HG03066 (cell line): ENCODE measurements at regions not wholly inside any gene's neighbourhood (a gene's known extent, or its start where the extent isn't known, plus 50 kb on each side); places are given as distances from the start of the nearest gene placed in this dataset.
"Not testable (repeated sequence)": the region's sequence is repeated elsewhere in the genome, so short reads cannot be mapped to it uniquely, and the experiment has no call there.

Source experiments
- ATAC-seq: cut with Tn5 transposase; IDR thresholded peaks from one replicate; pipeline ENCODE4 v1.9.1; 2021; ENCODE audit warnings: low read depth; ENCODE audit not compliant: unreplicated experiment

DNA sequence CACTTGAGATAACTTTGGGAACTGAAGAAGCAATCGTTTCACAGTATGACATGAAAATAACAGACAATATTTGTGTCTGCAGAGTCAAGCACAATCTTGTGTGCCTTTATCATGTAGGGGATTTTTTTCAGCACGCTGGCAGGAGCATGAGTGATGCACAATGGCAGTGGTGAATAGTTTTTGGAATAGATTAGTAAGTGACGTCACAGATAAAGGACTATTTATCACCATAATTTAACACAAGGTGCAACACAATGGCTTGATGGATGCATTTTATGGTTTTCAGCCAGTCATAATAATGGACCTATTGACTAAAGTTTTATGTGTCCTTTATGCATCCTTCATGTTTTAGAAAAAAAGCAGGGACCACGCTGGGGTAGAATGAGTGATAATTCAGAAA lies 559.8 kb upstream of the FANCL start:
- no peak for ATAC-seq

DNA sequence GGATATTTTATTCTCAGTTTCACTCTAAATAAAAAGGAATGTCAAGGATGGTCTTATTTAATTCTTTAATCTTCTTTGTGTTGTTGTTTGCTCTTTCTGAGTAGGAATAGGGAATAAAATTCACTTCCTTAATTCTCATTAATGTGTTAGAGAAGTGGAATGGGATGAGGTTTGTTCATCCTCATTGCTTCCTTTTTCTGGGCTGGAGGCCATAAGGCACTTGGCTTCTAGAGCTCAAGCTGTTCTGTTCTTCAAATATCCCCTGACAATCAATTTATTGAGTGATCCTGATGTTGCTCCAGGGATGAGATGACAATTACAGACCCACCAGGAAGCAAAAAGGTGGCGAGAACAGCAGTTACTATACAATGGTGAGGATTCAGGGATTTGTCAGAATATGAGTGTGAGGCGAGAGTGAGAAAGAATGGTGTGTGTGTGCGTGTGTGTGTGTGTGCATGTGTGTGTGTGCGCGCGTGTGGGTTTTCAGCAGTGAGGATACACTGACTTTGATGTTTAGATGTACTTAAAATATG lies 557.6 kb upstream of the FANCL start:
- no peak for ATAC-seq

DNA sequence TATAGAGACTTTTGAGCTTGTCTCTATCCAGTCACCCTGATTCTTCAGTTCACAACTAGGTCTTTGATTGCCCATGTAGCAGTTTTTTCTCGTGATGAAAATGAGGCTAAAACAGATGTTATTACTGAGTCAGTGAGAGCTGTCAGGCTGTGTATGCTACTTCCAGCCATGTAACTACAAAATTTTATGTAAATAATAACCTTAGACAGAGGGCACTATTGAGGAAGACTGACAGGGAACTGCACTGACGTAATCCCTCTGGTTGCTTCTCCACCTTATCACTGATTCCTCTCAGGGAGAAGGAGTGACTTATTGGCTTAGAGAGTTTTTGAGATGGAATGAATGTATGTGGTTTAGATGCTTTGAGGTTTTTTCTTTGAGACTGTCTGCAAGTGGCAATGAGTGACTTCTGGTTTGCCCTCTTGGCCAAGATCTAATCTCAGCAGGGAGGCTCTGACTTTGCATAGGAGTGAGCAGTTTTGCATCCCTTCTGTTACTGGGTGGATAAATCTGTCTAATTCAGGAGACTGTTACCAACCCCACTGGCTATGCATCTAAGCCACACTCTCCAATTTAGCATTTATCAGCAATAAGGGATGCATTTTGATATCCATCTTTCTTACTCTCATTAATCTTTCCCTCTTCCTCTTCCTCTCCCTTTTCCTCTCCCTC lies 555.2 kb upstream of the FANCL start:
- no peak for ATAC-seq

DNA sequence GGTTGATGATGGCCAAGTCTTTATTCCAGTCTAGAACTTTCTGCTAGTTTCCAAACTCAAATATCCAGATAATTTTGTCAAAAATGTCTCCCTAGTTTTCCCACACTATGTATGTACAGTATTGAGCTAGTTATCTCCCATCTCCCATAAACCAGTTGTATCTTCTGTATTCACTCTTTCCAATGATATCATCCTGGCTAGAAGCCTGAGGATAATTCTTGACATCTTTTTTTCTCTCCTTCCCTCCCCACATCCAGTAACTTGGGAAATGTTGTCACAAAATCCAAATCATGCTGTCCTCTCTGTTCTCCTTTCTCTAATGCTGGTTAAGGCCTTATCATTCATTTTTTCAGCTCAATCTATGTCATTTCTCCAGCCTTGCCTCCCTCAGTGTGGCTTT lies 553.8 kb upstream of the FANCL start:
- ATAC-seq = no peak

DNA sequence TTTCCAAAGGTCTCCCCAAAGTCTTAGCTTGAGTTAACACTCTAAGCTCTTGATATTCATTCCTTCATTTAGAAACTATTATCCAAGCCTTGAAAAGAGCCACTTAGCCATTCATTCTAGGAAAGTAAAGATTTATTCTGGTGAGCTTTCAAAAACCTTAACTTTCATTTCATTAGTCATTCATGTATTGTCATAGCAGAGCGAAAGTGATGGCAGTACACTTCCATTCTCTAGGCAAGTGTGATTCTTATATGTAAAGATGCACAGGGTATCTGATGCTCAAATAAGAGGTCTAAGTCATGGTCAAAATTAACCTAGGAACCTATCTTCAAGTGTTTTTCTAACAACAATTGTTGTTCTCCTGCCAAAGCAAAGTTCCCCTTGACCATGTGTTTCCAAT lies 553.0 kb upstream of the FANCL start:
- ATAC-seq = no peak

DNA sequence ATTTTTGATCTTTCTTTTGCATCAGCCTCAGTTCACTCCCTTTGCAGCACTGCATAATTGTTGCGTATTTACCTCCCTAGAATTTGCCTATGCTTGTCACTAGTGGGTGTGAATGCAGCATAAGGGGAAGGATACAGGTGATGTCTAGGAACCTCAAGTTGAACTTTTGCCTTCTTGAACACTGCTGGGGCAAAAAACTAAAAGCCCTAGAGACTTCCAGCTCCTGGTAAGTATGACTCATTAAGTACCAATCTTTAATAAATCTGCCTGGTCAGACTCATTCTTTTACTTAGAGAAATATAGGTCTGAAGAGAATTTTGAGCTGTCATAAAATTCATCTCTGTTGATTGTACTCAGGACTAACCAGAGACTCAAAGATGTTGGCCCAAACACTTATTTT lies 547.3 kb upstream of the FANCL start:
- no peak for ATAC-seq

DNA sequence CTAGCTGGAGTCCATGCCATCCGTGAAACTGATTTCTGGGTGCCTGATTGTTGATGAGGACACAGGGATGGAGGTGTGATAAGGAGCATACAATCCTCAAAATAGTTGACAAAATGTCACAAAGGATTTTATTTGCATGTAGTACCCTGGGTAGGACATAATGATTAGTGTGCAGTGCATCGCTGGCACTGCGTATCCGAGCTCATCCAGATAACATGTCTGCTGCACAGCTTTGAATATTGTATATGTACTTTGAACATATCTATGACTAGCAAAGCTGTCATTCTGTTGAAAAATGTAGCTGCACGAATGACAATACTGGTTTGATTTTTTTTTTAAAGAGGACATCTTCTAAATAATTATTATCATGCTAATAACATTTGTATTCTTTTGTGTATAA lies 529.7 kb upstream of the FANCL start:
- ATAC-seq = no peak

DNA sequence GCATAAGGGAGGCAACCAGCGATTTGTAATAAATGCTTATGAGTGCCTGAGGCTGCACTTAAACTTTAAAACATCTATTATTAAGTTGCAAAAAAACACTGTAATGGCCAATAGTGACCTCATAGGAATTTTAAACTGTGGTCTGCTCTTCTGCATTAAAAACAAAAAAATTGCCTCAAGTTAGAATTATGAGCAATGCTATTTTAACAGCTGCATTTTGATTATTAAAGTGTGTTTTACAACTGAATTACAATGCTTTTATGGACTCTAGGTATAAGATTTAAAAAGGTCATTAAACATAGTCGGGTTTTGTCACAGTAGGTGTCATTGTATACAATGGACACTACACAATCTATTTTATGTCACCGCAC lies 528.7 kb upstream of the FANCL start:
- ATAC-seq = no peak

DNA sequence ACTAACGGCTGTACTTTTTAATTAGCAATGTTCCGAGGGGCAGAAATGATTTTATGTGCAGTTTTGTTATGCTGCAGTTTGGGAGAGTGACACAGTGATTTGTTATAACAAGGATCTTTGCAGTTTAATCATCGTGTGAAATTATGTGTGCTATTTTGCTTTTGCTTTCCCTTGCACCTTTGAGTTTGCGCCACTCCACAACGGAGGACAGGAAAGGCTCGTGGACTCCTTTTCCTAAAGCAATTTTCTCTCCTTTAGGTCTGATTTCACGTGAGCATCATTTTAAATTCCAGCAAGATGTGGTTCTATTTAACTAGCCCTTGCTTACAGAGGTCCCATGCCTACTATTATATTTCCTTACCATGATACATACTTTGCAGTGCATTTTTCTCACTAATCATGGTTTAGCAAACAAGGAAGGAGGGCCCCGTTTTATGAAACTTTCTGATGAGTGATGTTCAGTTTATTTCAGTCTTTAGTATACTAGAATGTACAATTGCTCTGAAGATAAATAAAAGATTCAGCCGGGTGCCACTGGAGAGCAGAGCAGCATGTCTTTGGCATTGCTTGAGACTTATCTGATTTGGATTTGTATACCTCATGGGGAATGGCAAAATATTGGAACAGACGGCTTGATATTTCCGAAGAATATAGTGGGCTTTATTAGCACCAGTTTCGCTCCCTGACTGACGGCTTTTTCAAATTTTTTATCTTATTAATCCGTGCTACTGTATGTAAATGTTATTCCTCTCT lies 528.2 kb upstream of the FANCL start:
- ATAC-seq = no peak

DNA sequence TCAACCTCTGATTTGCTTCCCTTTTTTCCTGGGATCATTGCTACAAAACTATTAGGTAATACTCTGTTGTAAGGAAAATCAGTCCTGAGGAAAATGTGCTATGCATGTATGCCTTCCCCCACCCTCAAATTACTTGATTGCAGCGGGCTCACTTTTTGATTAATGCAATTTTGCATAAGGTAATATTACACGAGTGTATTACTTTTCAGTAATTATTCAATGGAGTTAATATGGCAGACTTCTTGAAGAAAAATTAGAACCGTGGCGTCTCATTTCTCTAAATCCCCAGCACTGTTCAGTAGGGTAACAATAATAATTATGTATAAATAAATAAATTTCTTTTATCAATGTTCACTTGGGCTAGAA lies 527.6 kb upstream of the FANCL start:
- no peak for ATAC-seq

DNA sequence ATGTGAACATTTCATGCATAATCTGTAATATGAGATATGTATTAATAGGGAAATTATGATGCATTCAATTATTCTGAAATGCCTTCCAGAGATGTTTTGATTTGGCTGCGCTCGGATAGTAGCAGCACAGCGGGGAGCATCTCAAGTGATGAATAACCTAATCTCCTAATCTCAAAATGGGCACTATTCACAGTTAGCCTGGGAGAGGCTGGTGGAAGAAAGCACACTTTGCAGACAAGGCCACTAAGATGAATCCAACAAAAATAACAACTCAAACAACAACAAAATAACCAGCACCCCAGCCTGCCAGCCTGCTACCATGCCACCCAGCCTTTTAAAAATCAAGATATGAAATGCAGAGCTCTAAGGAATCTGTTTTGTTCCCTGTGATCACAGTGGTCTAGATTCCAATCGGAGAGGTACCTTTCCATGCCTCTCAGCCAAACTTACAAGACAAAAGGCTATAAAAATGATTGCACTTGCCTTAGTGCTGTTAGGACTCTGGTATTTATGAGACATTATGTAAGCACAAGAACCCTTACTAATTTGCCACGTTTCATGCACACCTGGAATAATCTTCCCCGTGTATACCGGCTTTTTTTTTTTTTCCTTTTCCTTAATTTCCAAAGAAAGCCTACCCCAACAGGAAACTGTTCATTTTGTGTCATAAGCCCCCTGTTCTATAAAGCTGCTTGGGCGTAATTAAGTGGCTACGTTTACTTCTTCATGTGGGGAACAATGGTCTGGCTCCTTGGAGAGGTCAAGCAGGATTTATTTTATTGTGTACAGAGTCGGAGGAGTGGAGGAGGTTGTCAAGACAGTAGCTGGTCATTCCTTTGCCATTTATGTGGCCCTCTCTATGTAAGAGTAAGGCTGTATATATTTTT lies 526.9 kb upstream of the FANCL start:
- ATAC-seq = no peak

DNA sequence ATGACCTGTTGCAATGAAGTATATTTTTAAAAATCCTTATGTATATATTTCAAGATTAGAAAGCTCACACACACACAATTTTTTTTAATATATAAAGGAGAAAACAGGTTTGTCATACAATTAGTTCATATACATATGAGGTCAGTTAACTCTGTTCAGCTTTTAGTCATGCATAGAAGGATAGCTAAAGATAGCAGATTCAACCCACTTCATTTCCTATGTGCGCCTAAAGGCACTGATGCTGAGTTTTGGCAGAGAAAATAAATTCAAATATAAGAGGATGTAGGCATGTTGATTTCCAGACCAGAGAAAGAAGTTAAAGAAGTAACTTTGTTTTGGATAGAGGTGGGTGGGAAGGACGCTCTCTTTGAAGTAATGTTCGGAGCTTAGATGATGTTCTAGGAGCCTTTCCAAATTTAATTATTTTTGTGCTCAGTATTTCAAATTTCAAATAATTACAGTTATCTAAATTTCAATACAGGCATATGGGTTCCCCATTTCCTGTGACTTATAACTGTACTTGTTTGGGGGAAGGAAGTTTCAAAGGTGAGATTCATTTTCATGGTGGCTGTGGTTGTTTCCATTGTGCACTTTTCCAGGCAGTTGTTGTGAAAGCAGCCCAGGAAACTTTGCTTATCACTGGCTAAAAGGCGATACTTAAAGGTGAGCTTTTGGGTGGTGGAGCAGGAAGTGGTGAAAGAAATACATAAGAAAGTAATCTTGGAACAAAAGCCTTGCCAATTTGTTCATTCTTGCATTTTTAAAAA lies 523.4 kb upstream of the FANCL start:
- ATAC-seq = no peak

DNA sequence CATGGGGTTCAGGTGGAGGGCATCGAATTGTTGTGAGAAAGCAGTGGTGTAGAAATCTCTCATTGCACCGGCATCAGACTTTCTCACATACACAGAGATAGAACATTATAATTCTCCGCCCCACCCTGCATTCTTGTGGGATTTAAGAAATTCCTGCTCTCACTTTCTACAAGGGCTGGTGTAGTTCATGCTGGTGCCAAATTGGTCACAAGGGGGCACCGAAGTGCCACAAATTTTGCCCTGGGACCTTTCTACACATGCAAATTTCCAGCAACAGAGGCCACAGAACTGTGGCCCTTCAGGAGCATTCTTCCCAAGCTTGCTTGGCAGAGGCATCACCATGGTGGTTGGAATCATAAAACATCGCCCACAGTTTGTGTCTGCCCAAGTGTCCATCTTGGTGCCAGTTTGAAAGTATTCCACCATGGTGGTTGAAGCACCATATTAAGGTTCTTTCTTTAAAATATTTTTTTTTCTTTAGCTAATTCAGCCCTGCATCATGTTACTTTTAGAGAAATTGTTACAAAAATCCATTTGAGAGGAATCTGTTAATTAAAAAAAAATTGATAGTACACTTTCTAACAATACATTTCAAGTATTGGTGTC lies 521.2 kb upstream of the FANCL start:
- no peak for ATAC-seq

DNA sequence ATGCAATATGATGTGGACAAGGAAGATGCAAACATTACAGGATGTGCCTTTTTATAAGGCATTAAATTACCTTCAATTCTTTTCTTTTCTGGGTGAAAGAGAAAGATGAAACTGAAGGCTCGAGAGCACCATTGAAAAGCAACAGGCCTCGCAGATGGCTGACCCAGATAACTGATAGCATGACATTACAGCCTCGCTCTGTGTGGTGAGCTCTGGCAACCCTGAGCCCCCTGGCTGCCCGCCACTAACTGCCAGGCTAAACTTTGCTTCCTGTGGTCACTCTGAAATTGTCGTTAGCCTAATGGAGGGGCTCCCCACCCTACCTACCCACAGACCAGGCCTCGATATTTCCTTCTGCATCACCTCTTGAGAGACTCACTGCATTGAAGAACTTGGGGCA lies 516.8 kb upstream of the FANCL start:
- no peak for ATAC-seq

DNA sequence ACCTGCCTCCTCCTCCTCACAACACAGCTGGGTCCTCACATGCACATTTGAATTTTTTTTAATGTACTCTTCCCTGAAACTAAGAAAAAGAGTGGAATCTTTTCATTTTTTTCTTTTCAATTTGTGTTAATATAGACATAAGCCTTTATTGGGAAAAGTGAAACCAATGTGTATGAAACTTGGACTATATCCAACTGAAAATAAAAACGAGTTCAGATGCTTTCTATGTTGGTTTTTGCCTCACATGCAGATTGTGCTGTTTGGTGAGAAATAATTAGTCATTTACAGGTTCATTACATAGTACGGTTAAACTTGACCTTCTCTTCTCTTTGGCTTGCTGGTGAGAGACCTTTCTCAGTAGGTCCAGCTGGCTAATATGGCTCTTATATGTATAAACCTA lies 515.2 kb upstream of the FANCL start:
- no peak for ATAC-seq

DNA sequence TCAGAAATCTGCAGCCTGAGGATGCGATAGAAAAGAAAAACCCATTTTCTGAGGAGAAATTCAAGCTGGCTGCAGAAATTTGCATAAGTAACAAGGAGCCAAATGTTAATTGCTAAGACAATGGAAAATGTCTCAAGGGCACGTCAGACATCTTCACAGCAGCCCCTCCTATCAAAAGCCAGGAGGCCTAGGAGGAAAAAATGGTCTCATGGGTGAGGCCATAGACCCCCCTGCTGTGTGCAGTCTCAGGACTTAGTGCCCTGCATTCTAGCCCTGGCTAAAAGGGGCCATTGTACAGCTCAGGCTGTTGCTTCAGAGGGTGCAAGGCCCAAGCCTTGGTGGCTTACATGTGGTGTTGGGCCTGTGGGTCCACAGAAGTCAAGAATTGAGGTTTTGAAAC lies 511.4 kb upstream of the FANCL start:
- not testable (repeated sequence) for ATAC-seq

DNA sequence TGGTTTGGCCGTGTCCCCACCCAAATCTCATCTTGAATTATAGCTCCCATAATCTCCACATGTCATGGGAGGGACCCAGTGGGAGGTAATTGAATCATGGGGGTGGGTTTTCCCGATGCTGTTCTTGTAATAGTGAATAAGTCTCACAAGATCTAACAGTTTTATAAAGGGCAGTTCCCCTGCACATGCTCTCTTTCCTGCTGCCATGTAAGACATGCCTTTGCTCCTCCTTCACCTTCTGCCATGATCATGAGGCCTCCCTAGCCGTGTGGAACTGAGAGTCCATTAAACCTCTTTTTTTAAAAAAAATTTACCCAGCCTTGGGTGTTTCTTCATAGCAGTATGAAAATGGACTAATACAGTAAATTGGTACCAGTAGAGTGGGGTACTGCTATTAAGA lies 510.6 kb upstream of the FANCL start:
- not testable (repeated sequence) for ATAC-seq

DNA sequence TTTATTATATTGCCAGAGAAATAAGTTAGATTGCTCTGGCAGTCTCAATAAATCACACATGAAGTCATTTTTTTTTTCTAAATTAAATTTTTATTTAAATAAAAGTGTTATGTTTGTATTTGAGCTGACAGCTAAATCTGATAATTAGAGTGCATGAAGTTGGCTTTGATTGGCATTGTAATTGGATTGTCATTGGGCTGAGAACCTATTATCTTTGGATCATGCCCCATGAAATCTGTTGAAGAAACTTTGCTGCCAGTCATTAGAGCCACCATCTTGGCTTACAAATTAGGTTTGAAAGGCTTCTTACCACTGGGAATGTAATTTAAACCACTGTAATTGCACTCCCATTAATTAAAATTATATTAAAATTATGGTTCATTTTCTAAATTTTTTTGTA lies 507.9 kb upstream of the FANCL start:
- ATAC-seq = no peak

DNA sequence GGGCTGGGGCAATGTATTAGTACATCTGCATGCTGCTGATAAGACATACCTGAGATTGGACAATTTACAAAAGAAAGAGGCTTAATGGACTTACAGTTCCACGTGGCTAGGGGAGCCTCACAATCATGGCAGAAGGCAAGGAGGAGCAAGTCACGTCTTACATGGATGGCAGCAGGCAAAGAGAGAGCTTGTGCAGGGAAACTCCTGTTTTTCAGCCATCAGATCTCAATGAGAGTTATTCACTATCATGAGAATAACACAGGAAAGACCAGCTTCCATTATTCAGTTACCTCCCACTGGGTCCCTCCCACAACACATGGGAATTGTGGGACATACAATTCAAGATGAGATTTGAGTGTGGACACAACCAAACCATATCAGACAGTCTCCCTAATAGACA lies 504.2 kb upstream of the FANCL start:
- not testable (repeated sequence) for ATAC-seq

DNA sequence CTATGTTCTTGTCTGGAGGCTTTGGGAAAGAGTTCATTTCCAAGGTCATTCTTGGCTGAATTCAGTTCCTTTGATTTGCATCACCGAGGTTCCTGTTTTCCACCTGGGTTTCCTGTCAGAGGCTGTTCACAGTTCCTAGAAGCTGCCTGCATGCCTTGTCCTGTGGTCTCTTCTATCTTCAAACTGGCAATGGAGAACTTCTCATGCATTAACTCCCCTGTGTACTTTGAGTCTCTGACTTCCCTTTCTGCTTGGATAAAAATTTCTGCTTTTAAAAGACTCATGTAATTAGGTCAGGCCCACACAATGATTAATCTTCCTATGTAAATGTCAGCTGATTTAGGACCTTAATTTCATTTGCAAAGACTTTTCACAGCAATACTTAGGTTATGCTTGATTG lies 499.3 kb upstream of the FANCL start:
- ATAC-seq = no peak
